Astrocyte of the hippocampus (primary cell): ENCODE measurements at regions not wholly inside any gene's neighbourhood (a gene's known extent, or its start where the extent isn't known, plus 50 kb on each side); places are given as distances from the start of the nearest gene placed in this dataset.

Source experiments
- DNase-seq: peaks from one replicate; pipeline ENCODE4 v3.0.0; 2011; ENCODE audit warnings: low read depth, low spot score

GRCh38 chrX:139293991-139294390, 236.5 kb upstream of the F9 start:
- no peak for DNase-seq

DNA sequence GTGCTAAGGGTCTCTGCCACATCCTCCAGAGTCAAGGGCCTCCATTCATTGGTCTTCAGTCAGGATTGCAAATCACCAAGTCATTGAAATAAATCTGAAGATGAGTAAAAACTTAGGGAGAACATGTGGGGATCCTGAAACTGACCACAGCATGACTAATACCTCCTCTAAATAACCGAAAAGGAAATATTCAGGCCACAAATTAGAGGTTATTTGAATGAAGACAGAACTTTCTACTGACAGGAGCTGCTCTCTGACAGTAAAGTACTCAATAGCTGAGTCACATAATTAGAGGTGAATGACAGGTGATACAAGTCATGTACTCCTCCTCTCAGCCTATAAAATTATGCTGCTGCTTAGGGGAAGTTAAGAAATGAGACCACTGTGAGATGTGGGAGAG, 240.2 kb upstream of the F9 start:
- peak; percentile 42 for DNase-seq

- no peak for DNase-seq
Observed at GRCh38 chrX:139287155-139287924, 243.2 kb upstream of the F9 start.

DNA sequence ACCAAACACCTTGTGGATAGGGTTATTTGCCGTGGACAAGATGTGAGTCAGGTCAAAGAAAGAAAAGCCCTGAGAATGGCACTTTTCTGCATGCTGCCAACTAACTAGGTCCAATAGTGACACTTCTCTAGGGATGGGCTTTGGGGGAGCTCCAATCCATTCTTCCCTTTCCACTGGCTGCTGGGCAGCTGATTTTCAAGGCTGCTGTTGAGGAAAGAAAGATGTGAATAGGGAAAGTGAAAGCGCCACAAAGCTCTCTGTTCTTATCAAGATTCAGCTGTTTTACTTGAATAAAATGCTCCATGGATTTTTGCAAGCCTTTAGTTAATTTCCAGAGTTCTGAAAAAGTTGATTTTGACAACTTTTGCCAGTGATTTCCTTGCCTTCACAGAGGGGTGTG, 244.2 kb upstream of the F9 start:
- no peak for DNase-seq

GRCh38 chrX:139267851-139268250, 262.7 kb upstream of the F9 start:
- no peak for DNase-seq

- DNase-seq: no peak
Observed at GRCh38 chrX:139246295-139246694, 284.2 kb upstream of the F9 start.

- no peak for DNase-seq
Observed at GRCh38 chrX:139237141-139237540, 293.4 kb upstream of the F9 start.

DNA sequence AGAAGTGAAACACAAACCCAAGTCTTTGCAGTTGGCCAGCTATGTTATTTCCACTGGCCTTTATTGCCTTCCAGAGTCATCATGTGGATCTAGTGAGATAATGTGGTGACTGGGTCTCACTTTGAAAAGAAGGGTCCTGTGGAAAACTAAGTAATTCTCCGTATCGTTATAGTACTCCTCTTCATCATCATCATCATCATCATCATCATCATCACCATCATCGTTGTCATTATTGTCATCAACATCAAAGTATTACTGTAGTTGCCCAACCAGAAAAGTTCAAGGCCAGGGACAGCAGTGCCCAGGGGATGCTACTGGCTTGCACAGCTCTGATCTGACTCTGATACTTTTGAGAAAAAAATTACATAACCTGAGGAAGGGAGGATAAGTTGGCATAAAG, 295.6 kb upstream of the F9 start:
- no peak for DNase-seq

GRCh38 chrX:139224953-139225665, 305.4 kb upstream of the F9 start:
- peak; percentile 16 for DNase-seq

GRCh38 chrX:139222511-139223200, 307.9 kb upstream of the F9 start:
- no peak for DNase-seq

GRCh38 chrX:139213241-139213709, 317.3 kb upstream of the F9 start:
- no peak for DNase-seq

DNA sequence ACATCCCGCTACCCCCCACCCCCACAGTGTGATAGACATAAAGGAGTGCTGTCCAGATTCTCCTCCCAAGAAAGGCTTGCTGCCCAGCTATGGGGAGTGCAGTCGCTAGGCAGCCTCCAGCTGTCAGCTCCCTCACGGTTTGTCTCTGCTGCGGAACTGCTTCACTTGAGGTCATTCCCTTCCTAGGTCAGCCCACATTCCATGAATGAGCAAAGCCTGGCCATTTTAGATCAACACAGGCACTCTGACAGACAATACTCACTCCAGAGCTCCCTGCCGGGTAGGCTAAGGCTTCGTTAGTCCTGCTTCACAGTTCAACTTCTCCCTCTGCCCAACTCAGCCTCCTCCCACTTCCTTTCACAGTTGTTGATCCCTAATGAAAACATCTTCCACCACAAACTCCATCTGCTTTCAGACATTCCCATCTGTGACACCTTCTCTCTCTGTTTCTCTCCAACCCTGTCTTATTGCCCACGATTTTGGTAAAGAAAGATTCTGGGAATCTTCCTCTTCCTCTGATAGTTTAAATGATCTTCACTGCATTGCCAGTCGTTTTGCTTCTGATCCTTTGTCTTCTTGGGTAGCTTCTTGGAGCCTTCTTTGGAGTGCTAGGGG, 318.9 kb upstream of the F9 start:
- no peak for DNase-seq

GRCh38 chrX:139209342-139209741, 321.2 kb upstream of the F9 start:
- DNase-seq: no peak

DNA sequence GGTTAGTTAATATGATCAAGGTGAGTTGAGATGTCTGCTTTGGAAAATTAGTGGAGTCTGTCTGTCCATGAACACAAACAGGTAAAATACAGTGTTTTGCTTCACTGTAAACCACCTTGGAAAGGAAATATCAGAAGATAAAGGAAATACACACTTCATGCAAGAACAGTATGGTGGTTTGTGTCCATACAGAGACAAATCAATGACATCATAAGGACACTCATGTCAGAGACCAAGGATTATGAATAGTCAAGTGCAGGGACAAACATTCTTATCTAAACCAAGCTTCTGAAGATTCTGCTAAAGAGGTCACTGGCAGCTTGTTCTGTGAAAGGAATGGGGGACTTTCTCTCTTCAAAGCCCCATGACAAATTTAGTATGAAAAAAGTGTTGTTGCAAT, 322.9 kb upstream of the F9 start:
- no peak for DNase-seq

GRCh38 chrX:139206914-139207313, 323.6 kb upstream of the F9 start:
- DNase-seq: no peak

GRCh38 chrX:139204898-139205667, 325.5 kb upstream of the F9 start:
- DNase-seq: peak; percentile 80

- no peak for DNase-seq
Observed at GRCh38 chrX:139204571-139204897, 326.0 kb upstream of the F9 start.

DNA sequence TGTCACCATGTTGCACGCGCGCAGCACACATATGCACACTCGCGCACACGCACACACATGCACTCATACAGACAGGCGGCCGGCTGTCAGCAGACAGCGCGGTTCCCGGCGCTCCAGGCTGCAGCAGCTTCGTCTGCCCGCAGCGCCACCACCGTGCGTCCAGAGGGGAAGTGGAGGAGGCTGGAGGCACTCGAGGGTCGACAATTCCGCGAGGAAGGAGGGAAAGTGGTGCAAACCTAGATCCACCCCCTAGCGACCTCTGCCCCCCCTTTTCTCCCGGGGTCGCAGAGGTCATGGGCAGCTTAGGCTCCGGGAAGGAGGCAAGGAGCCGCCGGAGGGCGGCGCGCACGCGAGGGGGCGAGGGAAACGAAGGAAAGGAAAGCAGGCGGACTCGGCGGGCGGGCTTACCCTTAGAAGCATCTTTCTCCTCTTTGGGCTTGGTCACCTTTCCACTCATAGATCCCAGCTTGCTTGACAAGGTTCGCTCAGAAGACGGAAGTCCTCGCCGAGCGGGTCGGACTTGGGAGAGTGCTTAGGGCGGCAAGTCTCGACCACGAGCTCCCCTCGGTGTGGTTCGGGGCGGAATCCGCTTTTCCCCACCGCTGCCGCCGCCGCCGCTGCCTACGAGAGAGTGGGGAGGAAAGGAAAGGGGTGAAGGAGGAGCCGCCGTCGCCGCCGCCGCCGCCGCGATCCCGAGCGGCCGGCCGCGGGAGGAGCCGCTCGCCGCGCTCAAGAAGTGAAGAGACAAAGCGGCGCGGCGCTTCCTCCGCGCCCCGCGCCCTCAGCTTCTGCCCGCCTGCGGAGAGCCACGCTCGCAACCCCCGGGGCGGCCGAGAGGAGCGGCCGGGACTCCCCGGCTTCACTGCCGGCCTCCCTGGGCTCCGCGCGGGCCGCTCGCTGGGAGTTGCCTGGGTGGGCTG, 326.6 kb upstream of the F9 start:
- peak; percentile 61 for DNase-seq

DNA sequence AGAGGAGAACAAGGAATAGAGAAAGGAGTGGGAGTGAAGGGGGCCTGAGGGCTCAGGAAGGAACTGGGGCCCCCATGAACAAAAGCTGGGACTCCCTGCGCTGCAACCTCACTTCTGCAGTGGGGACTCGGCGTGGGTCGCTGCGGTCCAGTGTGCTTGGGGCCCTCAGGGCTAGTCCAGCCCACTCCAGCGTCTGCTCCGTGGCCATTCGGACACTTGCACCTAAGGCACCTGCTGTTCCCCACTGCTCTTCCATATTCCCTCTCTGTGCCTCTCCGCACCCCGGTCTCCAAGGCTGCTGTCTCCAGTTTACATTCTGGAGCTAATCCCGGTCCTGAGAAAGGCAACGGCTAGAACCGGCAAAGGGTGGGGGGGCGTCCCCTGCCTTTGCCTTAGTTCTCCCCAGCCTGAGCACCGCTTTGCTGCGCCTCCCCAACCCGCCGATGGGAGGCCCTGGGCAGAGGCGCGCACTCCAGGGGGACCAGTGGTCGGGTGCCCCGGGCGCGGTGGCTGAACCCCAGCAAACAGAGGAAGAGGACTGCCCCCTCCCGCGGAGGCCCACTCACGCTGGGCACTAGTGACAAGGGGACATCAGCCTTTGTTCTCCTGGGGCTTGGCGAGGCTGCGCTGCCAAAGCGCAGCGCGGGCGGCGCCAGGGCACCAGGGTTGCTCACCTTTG, 327.7 kb upstream of the F9 start:
- DNase-seq: peak; percentile 39

- peak; percentile 24 for DNase-seq
Observed at GRCh38 chrX:139201924-139202323, 328.6 kb upstream of the F9 start.
